Loucy (cell line): ENCODE measurements at regions not wholly inside any gene's neighbourhood (a gene's known extent, or its start where the extent isn't known, plus 50 kb on each side); places are given as distances from the start of the nearest gene placed in this dataset.

Experiments used
- H2AFZ ChIP-seq: fragments of 200-600 bp; sonication (generic); 2 replicates; pipeline ENCODE4 v1.6.0; 2016; ENCODE audit warnings: antibody characterized with exemption, mild to moderate bottlenecking, low read length, moderate library complexity
- H3F3A ChIP-seq: fragments of 200-600 bp; 2 replicates; pipeline ENCODE4 v1.6.0; 2016; ENCODE audit warnings: antibody characterized with exemption, low read depth, mild to moderate bottlenecking
- H3K27me3 ChIP-seq: fragments of 200-600 bp; sonication (generic); 2 replicates; pipeline ENCODE4 v1.6.1; 2014; ENCODE audit warnings: low read length, mild to moderate bottlenecking; ENCODE audit not compliant: insufficient read depth, poor library complexity, severe bottlenecking
- H3K36me3 ChIP-seq: fragments of 200-600 bp; sonication (generic); 2 replicates; pipeline ENCODE4 v1.6.1; 2016; ENCODE audit warnings: low read length; ENCODE audit not compliant: insufficient read depth
- H3K4me1 ChIP-seq: fragments of 200-600 bp; sonication (generic); 2 replicates; pipeline ENCODE4 v1.5.1; 2014; ENCODE audit warnings: low read length, mild to moderate bottlenecking; ENCODE audit not compliant: insufficient read depth, poor library complexity, severe bottlenecking
- H3K4me2 ChIP-seq: fragments of 200-600 bp; sonication (generic); 2 replicates; pipeline ENCODE4 v1.6.0; 2014; ENCODE audit warnings: antibody characterized with exemption, low read length, low read depth, mild to moderate bottlenecking; ENCODE audit not compliant: poor library complexity, severe bottlenecking
- H3K4me3 ChIP-seq: fragments of 200-600 bp; sonication (generic); 2 replicates; pipeline ENCODE4 v1.5.1; 2014; ENCODE audit warnings: low read length, mild to moderate bottlenecking, mixed read lengths; ENCODE audit not compliant: poor library complexity, severe bottlenecking
- H3K79me2 ChIP-seq: fragments of 200-600 bp; sonication (generic); 2 replicates; pipeline ENCODE4 v1.6.1; 2014; ENCODE audit warnings: low read length; ENCODE audit not compliant: insufficient read depth
- H3K9ac ChIP-seq: fragments of 200-600 bp; sonication (generic); 2 replicates; pipeline ENCODE4 v1.6.0; 2014; ENCODE audit warnings: mild to moderate bottlenecking, low read depth, low read length, moderate library complexity; ENCODE audit not compliant: poor library complexity, severe bottlenecking
- H3K9me2 ChIP-seq: fragments of 200-600 bp; sonication (generic); replicated peaks from 2 replicates; pipeline ENCODE4 v1.6.1; 2016; ENCODE audit warnings: low read depth, low read length, mixed read lengths
- H3K9me3 ChIP-seq: fragments of 200-600 bp; sonication (generic); 2 replicates; pipeline ENCODE4 v1.6.1; 2014; ENCODE audit warnings: mild to moderate bottlenecking, antibody characterized with exemption, low read length, low read depth; ENCODE audit not compliant: insufficient read depth
- H4K20me1 ChIP-seq: fragments of 200-600 bp; sonication (generic); 2 replicates; pipeline ENCODE4 v1.6.0; 2014; ENCODE audit warnings: antibody characterized with exemption, low read length, mild to moderate bottlenecking; ENCODE audit not compliant: insufficient read depth, poor library complexity, severe bottlenecking
- CTCF ChIP-seq: fragments of 200-600 bp; sonication (generic); conservative IDR thresholded peaks from 2 replicates; pipeline ENCODE4 v1.5.1; 2014; ENCODE audit warnings: mild to moderate bottlenecking, antibody characterized with exemption, low read length
- EZH2phosphoT487 ChIP-seq: fragments of 200-600 bp; IDR thresholded peaks from 2 replicates; pipeline ENCODE4 v1.6.1; 2018; ENCODE audit warnings: antibody characterized with exemption, mild to moderate bottlenecking, moderate library complexity, borderline replicate concordance

- Histone ChIP-seq H2AFZ (no peak overlapping the region), H3K4me2 (no peak overlapping the region), H3K4me3 (no peak overlapping the region), H3F3A (no peaks in the 10 kb centered on the region), H3K27me3 (no peaks in the 10 kb centered on the region), H3K4me1 (no peaks in the 10 kb centered on the region), H3K36me3 (no peaks in the 10 kb centered on the region), H3K9me3 (no peaks in the 10 kb centered on the region), H3K79me2 (no peaks in the 10 kb centered on the region), H4K20me1 (no peaks in the 10 kb centered on the region), H3K9ac (no peak overlapping the region), H3K9me2 (no peaks in the 10 kb centered on the region)
- TF ChIP-seq CTCF (no peak), EZH2phosphoT487 (no peak)
Observed at GRCh38 chr1:117686907-117687306, 81.1 kb downstream of the TENT5C start.

GRCh38 chr1:117689997-117690625, 84.3 kb downstream of the TENT5C start:
- no peak overlapping the region for H3K4me2 ChIP-seq
- H3K9me3 ChIP-seq, result no peaks in the 10 kb centered on the region
- no peak overlapping the region for H3K9ac ChIP-seq
- H3K79me2 ChIP-seq, result no peaks in the 10 kb centered on the region
- H4K20me1 ChIP-seq, result no peaks in the 10 kb centered on the region
- no peaks in the 10 kb centered on the region for H3K36me3 ChIP-seq
- no peaks in the 10 kb centered on the region for H3K9me2 ChIP-seq
- no peak overlapping the region for H2AFZ ChIP-seq
- H3F3A ChIP-seq, result no peaks in the 10 kb centered on the region
- TF ChIP-seq EZH2phosphoT487 (no peak), CTCF (no peak)
- no peaks in the 10 kb centered on the region for H3K4me1 ChIP-seq
- no peak overlapping the region for H3K4me3 ChIP-seq
- H3K27me3 ChIP-seq, result no peaks in the 10 kb centered on the region

GRCh38 chr1:117691942-117692341, 86.1 kb downstream of the TENT5C start:
- no peaks in the 10 kb centered on the region for H3K4me1 ChIP-seq
- no peak overlapping the region for H3K9ac ChIP-seq
- no peak for TF ChIP-seq EZH2phosphoT487
- TF ChIP-seq CTCF, result no peak
- no peaks in the 10 kb centered on the region for H3K9me3 ChIP-seq
- no peaks in the 10 kb centered on the region for H3F3A ChIP-seq
- H3K9me2 ChIP-seq, result no peaks in the 10 kb centered on the region
- H3K36me3 ChIP-seq, result no peaks in the 10 kb centered on the region
- H4K20me1 ChIP-seq, result no peaks in the 10 kb centered on the region
- H3K4me3 ChIP-seq, result no peak overlapping the region
- H3K27me3 ChIP-seq, result no peaks in the 10 kb centered on the region
- H3K4me2 ChIP-seq, result no peak overlapping the region
- H3K79me2 ChIP-seq, result no peaks in the 10 kb centered on the region
- no peak overlapping the region for H2AFZ ChIP-seq
